ENCODE measurements at regions not wholly inside any gene's neighbourhood (a gene's known extent, or its start where the extent isn't known, plus 50 kb on each side); places are given as distances from the start of the nearest gene placed in this dataset.
"Not testable (repeated sequence)": the region's sequence is repeated elsewhere in the genome, so short reads cannot be mapped to it uniquely, and the experiment has no call there.

- DNase-seq (ENCODE audit: low spot score): no peak
Measured at GRCh38 chr16:60127196-60127595, 1393.1 kb upstream of the GOT2 start.

GRCh38 chr16:60126115-60126514 is 1392.0 kb upstream of the GOT2 start:
- DNase-seq (ENCODE audit: low spot score): not testable (repeated sequence)

DNA sequence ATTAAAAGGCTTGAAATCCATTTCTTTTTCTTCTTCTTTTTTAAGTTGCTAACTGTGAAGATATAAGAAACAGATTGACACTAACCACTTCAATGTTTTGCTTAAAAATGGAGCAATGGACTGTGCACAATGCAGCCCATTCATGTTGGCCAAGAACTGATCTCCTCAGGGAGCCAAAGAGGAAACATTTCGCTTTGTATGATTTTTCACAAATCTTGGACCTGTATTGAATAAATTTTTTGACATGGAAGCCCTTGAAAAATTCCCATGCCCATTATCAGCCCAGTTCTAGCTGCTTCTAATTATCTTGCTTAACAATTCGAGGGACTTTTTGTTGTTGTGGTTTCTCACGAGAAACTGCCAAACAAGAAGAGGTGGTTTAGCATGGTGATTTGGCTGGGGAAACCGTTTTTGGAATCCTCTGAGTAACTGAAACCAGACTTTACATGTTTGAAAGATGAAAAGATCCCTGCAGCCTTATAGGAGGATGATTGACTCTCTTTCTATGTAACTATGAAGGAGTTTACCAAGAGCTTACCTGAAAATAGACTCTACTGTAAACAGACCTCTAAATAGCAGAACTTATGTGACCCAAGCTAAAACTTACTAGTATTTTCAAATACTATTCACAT is 1389.4 kb upstream of the GOT2 start:
- no peak for DNase-seq (ENCODE audit: low spot score)

DNA sequence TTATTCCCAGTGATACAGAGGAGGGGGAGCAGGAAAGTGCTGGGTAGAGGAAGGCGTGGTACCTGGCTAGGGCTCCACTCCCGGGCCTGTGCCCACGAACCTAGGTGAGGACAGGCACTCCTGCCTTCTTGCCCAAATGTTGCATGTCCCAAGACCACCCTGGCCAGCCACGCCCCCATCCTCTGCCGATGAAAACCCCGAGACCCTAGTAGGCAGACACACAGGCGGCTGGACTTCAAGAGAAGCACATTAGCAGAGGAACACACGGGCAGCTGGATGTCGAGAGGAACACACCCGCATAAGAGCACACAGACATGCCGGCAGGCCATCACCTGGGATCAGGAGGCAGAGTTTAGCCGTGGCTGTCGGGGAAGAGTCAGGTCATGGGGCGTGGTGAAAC is 1386.5 kb upstream of the GOT2 start:
- no peak for DNase-seq (ENCODE audit: low spot score)

DNA sequence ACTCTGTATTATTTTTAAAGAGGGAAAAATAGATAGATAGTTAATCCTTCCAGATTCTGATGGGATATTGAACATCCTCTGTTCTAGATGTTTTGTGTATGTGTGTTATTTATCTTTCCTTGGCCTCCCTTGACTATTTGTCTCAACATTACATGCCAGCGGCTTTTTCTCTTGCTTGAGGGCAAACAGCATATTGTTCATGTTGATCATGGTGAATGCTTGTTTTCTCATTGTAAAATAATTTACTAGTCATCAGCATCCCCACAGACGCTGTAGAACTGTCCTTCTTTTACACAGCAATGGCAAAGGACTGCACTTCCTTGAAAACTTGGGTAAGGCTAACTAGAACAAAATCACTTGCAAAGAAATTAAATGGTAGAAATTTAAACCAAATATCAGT is 1376.4 kb upstream of the GOT2 start:
- no peak for DNase-seq (ENCODE audit: low spot score)

GRCh38 chr16:60107871-60108270 is 1373.8 kb upstream of the GOT2 start:
- DNase-seq (ENCODE audit: low spot score): no peak

DNA sequence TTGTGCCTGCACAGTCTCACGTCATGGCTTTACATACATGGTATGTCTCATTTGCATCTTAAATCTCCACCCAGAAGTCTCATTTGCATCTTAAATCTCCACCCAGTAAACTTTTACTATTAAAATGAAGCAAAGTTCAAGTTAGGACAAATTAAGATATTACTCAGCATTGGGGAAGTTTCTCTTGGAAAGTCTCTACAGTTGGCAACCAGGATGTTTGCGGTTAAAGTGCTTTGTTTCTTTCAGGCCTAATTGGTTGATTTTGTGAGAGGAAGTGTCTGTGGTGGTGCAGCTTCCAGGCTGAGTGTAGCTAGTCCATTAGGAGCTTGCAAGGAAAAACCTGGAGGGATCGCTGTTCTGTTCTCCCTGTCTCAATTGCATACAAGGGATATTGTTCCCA is 1373.3 kb upstream of the GOT2 start:
- DNase-seq (ENCODE audit: low spot score): no peak

GRCh38 chr16:60100371-60100770 is 1366.3 kb upstream of the GOT2 start:
- DNase-seq (ENCODE audit: low spot score): no peak

GRCh38 chr16:60091529-60091928 is 1357.4 kb upstream of the GOT2 start:
- no peak for DNase-seq (ENCODE audit: low spot score)

DNA sequence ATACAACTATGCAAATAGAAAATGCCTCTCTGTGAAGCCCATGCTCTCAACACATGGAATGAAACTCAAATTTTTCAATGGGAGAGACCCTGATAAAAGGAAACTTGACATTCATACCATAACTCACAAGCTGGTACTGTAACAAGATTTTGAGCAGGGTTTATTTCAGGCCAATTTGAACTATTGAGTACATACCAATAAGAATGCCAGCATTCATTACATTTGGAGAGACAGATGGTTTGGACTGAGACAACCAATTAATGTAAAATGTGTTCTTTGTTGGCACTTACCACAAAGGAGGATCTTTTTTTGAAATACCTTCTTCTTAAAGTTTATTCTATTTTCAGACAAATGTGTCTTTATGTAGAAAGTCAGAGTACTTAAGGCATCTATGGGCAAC is 1357.0 kb upstream of the GOT2 start:
- DNase-seq (ENCODE audit: low spot score): no peak

GRCh38 chr16:60087530-60087929 is 1353.4 kb upstream of the GOT2 start:
- no peak for DNase-seq (ENCODE audit: low spot score)

GRCh38 chr16:60078819-60079218 is 1344.7 kb upstream of the GOT2 start:
- not testable (repeated sequence) for DNase-seq (ENCODE audit: low spot score)

DNA sequence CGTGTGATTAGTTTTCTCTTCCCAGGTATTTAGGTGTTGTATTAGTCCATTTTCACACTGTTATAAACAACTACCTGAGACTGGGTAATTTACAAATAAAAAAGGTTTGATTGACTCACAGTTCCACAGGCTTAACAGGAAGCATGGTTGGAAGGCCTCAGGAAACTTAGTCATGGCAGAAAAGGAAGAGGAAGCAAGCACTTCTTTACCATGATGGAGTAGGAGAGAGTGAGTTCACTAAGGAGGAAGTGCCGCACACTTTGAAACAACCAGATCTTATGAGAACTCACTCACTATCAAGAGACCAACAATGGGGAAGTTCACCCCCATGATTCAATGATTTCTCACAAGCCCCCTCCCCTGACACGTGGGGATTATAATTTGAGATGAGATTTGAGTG is 1343.7 kb upstream of the GOT2 start:
- DNase-seq (ENCODE audit: low spot score): no peak

GRCh38 chr16:60074378-60074777 is 1340.3 kb upstream of the GOT2 start:
- DNase-seq (ENCODE audit: low spot score): no peak

DNA sequence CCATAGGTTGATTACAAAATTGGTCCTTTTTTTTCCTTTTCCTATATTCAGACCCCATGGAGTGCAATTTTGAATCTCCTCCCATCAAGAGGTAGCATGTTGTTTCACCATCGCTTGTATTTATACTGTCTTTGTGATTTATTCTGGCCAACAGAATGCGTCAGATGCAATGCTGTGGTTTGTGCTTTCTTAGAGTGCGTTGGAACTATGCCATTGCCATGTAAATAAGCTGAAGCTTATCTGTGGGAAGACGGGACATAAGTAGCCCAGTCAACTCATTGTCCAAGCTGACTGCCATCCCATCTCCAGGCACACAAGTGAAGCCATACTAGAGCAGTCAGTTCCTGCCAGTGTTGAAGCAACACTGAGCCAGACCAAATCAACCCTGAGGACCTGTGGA is 1339.3 kb upstream of the GOT2 start:
- DNase-seq (ENCODE audit: low spot score): no peak

GRCh38 chr16:60064026-60064425 is 1329.9 kb upstream of the GOT2 start:
- no peak for DNase-seq (ENCODE audit: low spot score)

DNA sequence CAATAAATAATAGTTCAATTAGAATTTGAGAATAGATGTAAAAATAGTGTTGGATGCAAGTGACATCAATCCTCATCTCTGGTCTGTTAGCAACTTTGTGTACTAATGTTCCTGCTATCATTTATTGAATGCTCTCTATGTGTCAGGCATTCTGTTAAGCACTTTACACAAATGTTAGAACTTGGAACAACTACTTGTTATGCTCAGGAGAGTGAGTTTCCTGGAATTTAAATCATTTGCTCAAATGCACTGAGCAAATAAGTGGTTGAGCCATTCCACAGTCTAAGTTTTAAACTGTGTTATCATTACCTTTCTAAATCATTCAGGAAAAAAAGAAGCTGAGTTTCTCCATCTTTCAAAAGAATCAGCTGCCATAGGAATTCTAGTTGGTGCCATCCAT is 1327.3 kb upstream of the GOT2 start:
- no peak for DNase-seq (ENCODE audit: low spot score)

DNA sequence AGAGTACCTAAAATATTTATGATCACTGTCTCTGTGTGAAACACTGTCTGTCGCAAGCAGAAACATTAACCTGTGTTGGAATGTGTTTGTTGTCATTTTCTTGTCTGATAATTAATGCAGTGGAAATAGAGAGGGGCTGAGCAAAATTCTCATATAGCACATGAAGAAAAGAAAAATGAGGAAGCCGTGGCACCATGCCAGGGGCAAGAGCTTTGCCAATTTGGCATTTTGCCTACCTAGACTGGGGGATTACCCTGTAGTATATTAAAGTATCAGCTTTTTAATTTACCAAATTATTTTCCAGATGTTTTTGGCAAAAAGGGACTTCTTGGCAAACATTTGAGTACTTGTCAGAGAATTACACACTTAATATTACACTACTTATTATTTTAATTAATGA is 1326.6 kb upstream of the GOT2 start:
- DNase-seq (ENCODE audit: low spot score): no peak

GRCh38 chr16:60059141-60059540 is 1325.0 kb upstream of the GOT2 start:
- no peak for DNase-seq (ENCODE audit: low spot score)

GRCh38 chr16:60041671-60042070 is 1307.6 kb upstream of the GOT2 start:
- DNase-seq (ENCODE audit: low spot score): no peak

- DNase-seq (ENCODE audit: low spot score): no peak
Measured at GRCh38 chr16:60031740-60032139, 1297.6 kb upstream of the GOT2 start.

DNA sequence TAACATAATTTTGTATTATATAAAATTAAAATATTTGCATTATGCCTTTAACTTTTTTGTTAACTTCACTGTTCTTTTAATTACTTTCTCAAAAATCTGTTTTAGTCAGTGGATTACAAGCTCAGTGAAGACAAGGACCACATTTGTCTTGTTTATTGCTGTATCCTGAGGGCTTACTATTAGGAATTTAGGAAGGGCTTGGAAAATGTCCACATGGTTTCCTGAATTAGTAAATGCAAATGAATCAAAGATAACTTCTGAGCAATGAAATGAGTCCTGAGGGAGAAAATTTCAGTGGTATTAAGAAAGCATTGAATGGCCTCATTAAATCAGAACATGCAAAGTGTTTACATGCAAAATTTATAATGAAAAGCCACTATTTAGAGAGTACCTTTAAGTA is 1293.2 kb upstream of the GOT2 start:
- no peak for DNase-seq (ENCODE audit: low spot score)

DNA sequence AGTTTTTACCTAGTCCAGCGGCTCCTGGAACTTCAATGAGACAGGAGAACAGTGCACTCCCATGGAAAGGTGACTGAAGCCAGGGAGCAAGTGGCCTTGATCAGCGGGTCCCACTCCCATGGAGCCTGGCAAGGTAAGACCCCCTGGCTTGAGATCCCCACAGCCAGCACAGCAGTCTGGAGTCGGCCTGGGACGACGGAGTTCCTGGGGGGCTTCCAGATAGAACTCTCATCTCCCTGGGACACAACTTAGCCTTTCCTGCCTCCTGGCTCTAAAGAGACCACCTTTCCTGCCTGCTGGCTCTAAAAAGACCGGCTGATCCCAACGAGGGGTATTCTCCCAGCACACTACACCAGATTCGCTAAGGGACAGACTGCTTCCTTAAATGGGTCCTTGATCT is 1279.0 kb upstream of the GOT2 start:
- DNase-seq (ENCODE audit: low spot score): no peak

- DNase-seq (ENCODE audit: low spot score): no peak
Measured at GRCh38 chr16:60001523-60001922, 1267.4 kb upstream of the GOT2 start.

DNA sequence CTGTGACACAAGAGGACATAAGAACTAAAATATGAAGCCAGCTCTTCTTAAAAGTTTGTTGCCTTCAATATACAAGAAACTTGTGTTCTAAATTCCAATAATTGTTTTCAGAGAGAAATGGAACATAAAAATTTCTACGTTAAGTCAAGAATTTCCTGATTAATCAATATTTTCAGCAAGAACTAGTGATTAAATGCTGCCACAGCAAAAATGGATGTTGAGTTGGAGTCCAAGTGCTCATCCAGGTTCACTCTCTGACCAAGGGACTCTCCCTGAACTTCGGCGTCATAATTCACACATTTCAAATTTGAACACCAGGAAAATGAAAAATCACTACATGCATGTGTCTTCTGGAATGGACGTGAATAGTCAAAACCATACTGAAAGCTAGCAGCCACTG is 1263.6 kb upstream of the GOT2 start:
- no peak for DNase-seq (ENCODE audit: low spot score)

All from NAMALWA (cell line).